ENCODE measurements at regions not wholly inside any gene's neighbourhood (a gene's known extent, or its start where the extent isn't known, plus 50 kb on each side); places are given as distances from the start of the nearest gene placed in this dataset.
"Not testable (repeated sequence)": the region's sequence is repeated elsewhere in the genome, so short reads cannot be mapped to it uniquely, and the experiment has no call there.

- DNase-seq = no peak
Observed at GRCh38 chr2:241959751-241960269, 90.3 kb downstream of the RTP5 start.

- DNase-seq = no peak
Observed at GRCh38 chr2:241961454-241961853, 91.9 kb downstream of the RTP5 start.

- DNase-seq = no peak
Observed at GRCh38 chr2:241964133-241964532, 94.6 kb downstream of the RTP5 start.

- DNase-seq = peak; percentile 60
Observed at GRCh38 chr2:241965931-241966412, 96.4 kb downstream of the RTP5 start.

DNA sequence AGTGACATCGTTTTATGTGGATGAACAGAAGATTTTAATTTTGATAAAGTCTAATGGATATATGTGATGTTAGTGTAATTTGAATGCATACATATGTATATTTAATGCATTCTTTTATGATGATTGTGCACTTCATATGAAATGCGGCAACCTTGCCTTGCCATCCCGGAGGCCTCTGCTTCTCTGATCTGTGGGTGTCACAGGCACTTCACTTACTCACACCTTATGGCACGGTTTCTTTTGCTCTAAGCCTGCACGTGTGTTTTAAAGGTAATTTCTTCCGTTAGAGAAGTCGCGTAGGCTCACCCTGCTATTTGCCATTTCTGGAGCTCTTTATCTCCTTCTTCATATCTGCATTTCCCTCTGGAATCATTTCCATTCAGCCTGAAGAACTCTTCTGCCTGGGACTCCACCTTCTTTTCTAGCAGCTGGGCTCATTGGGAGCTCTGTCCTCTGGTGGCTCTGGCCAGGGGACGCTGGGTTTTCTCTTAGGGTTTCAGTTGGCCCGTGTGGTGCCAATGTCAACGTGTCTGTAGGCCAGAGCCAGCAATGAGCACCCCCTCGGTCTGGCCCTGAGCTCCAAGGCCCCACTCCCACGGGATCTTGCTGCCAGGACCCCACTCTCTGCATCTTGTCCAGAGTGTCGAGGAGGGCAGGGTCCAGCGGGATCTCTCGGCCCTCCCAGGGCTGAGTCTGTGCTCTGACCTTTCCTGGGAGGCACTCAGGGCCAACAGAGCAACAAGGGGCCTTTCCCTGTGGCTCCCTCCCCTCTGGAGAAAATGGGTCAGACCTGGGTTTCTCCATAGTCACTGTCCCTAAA is 97.3 kb downstream of the RTP5 start:
- no peak for DNase-seq

DNA sequence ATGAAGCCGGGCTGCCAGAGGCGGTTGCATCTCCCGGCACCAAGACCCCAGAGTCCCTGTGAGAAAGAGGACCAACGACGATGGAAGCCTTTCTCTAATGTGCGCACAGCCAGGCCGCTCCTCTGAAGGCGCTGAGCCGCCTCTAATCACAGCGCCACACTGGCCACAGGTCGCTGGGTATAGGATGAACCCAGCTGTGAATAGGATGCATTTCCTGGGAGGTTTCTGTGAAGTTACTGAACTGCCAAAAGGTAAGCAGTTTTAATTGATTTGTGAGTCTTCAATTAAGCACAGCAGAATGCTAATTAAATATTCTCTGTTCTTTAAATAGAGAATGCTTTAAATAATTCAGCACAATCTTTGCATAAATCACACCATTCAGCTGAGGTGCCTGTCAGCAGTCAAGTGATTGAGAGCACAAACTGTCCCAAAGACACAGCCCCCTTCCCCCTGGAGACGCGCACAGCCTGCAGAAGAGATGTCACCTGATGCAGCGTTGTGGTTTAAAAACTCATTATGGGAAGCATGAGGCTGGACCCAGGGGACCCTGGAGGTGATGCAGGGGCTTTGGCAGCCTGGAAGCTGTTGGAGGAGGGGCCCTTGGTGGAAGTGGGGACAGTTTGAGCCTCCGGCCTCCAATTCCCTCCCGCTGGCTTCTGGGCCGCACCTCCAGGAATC is 98.1 kb downstream of the RTP5 start:
- DNase-seq = no peak

GRCh38 chr2:241968417-241968816 is 98.9 kb downstream of the RTP5 start:
- no peak for DNase-seq

GRCh38 chr2:241969182-241969581 is 99.7 kb downstream of the RTP5 start:
- DNase-seq = not testable (repeated sequence)

DNA sequence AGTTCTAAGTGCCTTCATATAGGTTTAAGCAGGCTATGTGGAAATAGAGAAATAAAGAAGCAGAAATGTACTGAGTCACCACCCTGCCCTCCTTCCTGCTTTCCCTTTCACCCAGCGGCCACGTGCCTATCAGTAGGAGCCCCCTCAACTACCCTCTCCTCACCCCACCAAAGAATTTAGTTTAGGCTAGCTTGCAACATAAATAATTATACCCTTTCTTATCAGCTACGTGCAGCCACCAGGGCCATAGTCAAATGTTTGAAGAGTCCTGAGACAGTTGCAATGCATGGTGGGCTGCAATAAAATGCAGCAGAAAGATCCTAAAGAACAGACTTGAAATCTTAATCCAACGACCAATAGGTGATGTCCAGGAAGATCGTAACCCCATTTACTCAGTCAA is 101.2 kb downstream of the RTP5 start:
- DNase-seq = no peak

GRCh38 chr2:241974096-241974495 is 104.6 kb downstream of the RTP5 start:
- DNase-seq = no peak

DNA sequence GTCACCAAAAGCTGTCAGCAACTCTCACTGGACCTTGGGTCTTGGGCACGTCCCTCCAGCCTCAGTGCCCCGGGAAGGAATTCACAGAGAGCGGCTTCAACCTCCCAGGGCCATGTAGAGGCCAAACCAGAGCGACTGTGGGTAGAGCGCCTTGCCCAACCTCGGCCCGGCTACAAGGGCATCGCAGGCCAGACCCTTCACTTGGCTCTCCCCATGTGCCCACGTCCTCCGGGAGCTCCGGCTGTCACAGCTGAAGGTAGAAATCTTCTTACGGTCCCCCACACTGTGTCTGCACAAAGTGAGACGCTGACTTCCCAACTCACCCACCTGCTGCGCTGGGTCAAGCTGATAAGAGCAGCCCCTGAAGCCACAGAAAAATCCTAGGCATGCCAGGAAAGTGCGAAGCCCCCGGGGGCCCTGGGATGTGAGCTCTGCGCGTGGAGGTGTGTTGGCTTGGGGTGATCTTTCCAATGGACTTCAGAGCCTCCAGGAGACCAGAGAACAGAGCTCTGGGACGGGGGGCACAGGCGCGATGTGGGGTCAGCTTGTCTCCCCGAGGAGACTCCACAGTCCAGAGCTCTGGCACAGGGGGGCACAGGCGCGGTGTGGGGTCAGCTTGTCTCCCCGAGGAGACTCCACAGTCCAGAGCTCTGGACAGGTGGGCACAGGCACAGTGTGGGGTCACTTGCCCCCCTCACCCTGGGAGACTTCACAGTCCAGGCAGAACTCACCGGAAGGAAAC is 105.5 kb downstream of the RTP5 start:
- no peak for DNase-seq

DNA sequence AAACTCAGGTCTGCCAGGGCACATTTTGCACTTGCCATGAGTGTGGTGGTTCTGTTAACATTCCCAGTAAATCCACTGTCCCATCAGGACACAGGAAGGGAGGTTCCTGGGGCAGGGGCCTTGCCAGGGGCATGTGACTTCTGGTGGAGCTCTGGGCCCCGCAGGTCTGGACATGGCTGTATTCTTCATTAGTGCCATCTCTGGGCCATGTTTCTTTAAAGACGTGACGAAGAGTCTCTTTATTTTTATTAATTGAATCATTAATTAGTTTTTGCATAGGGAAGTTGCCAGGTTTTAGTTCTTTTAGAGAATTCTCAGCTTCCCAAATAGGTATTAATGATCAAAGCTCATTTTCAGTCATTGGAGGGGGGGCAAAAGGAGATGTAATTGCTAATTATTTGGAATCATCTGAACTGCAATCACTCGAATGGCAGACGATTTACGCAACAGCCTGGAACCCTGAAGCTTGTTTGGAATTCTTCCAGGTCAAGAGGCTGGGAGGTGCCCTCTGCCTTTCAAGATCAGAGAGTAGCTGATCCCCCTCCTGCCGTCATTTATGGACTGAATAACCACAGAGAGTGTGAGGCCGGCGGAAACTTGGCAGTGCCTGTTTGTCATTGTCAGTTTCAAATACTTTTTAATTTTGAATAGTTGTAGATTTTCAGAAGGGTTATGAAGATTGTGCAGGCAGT is 106.2 kb downstream of the RTP5 start:
- no peak for DNase-seq

DNA sequence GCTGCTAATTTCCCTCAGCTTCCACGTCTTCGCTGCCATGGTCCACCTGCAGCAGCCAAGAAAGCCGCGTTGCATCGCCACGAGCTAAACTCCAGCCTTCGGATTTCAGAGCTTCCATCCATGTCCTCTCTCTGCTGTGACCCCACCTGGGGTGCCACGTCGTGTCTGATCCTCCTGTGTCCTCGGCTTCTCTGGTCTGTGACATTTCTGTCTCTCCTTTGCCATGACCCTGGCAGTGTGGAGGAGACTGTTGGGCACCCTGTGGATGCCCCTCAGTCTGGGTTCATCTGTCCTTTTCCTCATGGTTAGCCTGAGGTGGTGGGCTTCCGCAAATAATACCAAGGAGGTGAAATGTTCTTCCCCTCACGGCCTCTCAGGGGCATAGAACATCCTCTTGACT is 106.8 kb downstream of the RTP5 start:
- no peak for DNase-seq

- DNase-seq = no peak
Observed at GRCh38 chr2:241977557-241978300, 108.2 kb downstream of the RTP5 start.

DNA sequence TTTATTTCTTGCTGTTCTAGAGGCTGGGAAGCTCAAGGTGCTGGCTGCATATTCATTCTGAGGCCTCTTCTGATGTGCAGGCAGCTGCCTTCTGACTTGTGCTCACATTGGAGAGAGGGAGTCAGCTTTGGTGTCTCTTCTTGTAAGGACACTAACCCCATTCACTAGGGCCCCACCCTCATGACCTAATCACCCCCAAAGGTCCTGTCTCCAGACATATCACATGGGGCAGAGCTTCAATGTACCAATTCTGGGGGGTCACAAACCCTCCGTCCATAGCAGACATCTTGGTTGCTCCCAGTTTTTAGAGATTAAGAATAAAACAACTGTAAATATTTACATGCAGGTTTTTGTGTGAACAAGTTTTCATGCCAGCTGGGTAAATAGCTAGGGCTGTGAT is 109.1 kb downstream of the RTP5 start:
- no peak for DNase-seq

GRCh38 chr2:241980193-241980592 is 110.7 kb downstream of the RTP5 start:
- no peak for DNase-seq

DNA sequence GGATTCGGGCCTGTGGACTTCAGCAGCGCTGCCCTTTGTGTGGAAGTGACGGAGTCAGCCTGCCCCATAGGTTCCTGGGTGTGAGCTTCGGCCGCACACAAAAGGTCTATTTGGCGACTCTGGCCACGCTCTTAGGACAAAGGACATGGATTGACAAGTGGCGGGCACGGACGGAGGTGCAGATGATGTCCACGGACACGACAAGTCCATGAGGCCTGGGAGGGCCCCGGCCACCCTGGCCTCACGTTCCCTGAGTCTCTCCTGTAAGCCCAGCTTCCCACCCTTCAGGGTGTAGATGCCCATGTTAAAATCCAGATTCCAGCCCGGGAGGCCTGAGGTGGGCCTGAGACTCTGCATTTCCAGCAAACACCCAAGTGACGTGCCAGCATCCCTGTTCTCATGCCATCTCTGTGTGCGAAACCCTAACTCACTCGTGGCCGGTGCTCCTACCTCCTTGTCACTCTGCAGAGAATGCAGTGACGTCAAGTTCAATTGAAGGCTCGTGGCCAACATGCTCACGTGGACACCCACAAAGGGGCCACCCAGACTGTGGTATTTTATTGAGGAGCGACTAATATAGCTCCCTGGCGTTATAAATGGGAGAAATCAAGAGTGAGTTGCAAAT is 111.7 kb downstream of the RTP5 start:
- no peak for DNase-seq

GRCh38 chr2:241982706-241983570 is 113.4 kb downstream of the RTP5 start:
- DNase-seq = no peak

DNA sequence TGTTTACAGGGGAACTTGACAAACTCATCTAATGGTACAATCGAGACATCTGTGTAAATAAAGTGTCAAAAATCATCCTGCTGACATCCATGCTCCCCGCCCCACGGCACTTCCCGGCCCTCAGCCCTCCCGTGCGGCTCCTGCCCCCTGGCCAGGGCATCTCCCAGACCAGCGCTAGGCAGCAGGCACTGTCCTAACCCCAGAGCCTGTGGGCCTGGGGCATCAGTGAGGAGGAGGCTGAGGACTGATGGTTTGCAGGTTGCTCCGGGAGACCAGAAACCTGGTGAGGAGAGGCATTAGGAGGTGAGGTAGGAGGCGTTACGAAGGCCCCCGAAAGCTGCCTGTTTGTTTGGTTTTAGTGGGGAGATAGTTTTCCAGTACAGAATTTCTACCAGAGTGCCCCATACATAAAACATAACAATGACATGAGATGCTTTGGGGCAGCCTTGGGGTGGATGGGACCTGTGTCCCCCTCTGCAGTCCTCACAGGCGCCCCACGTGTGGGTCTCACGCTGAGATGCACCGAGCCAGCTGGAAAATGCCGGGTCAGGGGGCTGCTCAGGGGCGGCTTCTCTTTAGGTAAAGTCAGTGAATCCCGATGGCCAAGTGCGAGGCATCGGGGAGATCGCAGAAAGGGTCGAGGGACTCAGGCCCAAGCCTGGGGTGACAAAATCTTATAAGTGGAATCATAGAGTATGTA is 114.2 kb downstream of the RTP5 start:
- DNase-seq = no peak

GRCh38 chr2:241984271-241984655 is 114.7 kb downstream of the RTP5 start:
- no peak for DNase-seq

Data from activated gamma-delta T cell treated with Interleukin-2 at 50 U/mL for 16 hours (primary cell).